HCT116 (cell line): ENCODE measurements at regions not wholly inside any gene's neighbourhood (a gene's known extent, or its start where the extent isn't known, plus 50 kb on each side); places are given as distances from the start of the nearest gene placed in this dataset.

Experiments
- ATAC-seq: fragments of 200-7000 bp; cut with Tn5 transposase; 2 replicates; pipeline ENCODE4 v1.9.1; 2020; ENCODE audit warnings: mild to moderate bottlenecking, moderate library complexity
- BruUV-seq: library from RNA; stranded (reverse); fragments of 400-500 nt; replicated peaks from 2 replicates; lab custom pipeline; 2021; lab: Mats Ljungman, UMichigan
- CTCF ChIA-PET: fragments of 300-600 bp; sonication (Branson Sonifier 250); formaldehyde crosslinking; loops from one replicate; lab custom pipeline; 2021; ENCODE audit warnings: antibody characterized with exemption; lab: Charles Lee
- POLR2A ChIA-PET: fragments of 300-600, 350-600 bp; sonication (Branson Sonifier 250); formaldehyde crosslinking; loops from one replicate; lab custom pipeline; 2021; ENCODE audit warnings: antibody characterized with exemption; lab: Charles Lee
- RAD21 ChIA-PET, 2 experiments: fragments of 300-600 bp; sonication (Branson Sonifier 250); formaldehyde crosslinking; loops; one replicate each; lab custom pipeline; 2023; ENCODE audit warnings: low total read pairs in 2 of 2; ENCODE audit not compliant: uncharacterized antibody in 2 of 2, unreplicated experiment in 2 of 2, low non-redundant PET in 1 of 2; lab: Charles Lee
- DNase-seq: peaks from one replicate; pipeline ENCODE4 v3.0.0-alpha.2; 2010; ENCODE audit warnings: low read depth, low spot score
- H2AFZ ChIP-seq: fragments of 200-600 bp; shearing (Covaris generic), sonication (generic); 2 replicates; pipeline ENCODE4 v1.6.1; 2017; ENCODE audit warnings: low read depth, mixed run types, mixed read lengths, antibody characterized with exemption, low read length; ENCODE audit not compliant: poor library complexity, severe bottlenecking
- H3K27ac ChIP-seq: 2 replicates; pipeline ENCODE4 v1.5.1; 2012; ENCODE audit warnings: low read depth, low read length
- H3K27me3 ChIP-seq: fragments of 200-600 bp; sonication (generic); 2 replicates; pipeline ENCODE4 v1.6.1; 2016; ENCODE audit warnings: mixed run types, low read length, mixed read lengths; ENCODE audit not compliant: insufficient read depth
- H3K36me3 ChIP-seq, 2 experiments: fragments of 200-500 bp in 1 of 2; fragments of 200-600 bp in 1 of 2; sonication (Bioruptor generic) in 1 of 2; sonication (generic) in 1 of 2; 2 replicates each; pipeline versions ENCODE4 v1.5.1 to v1.6.1; 2014 to 2016; ENCODE audit warnings: low read length in 2 of 2, inconsistent platforms in 1 of 2, mixed read lengths in 1 of 2, mixed run types in 1 of 2; ENCODE audit not compliant: insufficient read depth in 2 of 2, control insufficient read depth in 1 of 2
- H3K4me1 ChIP-seq, 2 experiments: fragments of 200-600 bp in 1 of 2; sonication (generic) in 1 of 2; 2 replicates each; pipeline versions ENCODE4 v1.5.1 to v1.6.1; 2012 to 2017; ENCODE audit warnings: low read length in 2 of 2, inconsistent platforms in 1 of 2, mild to moderate bottlenecking in 1 of 2, mixed read lengths in 1 of 2, mixed run types in 1 of 2, moderate library complexity in 1 of 2; ENCODE audit not compliant: insufficient read depth in 2 of 2, control insufficient read depth in 1 of 2
- H3K4me2 ChIP-seq: fragments of 200-600 bp; sonication (generic); 2 replicates; pipeline ENCODE4 v1.6.1; 2017; ENCODE audit warnings: mixed run types, low read length, mixed read lengths
- H3K4me3 ChIP-seq, 2 experiments: fragments of 200-600 bp in 1 of 2; sonication (generic) in 1 of 2; replicated peaks in 1 of 2; 2 replicates each; pipeline ENCODE4 v1.5.1; 2011 to 2016; ENCODE audit warnings: low read length in 2 of 2, control low read depth in 1 of 2, low read depth in 1 of 2, mild to moderate bottlenecking in 1 of 2, mixed read lengths in 1 of 2, mixed run types in 1 of 2
- H3K79me2 ChIP-seq: fragments of 200-600 bp; sonication (generic); 2 replicates; pipeline ENCODE4 v1.6.1; 2017; ENCODE audit warnings: mild to moderate bottlenecking, mixed run types, low read length, moderate library complexity, mixed read lengths; ENCODE audit not compliant: insufficient read depth
- H3K9ac ChIP-seq: fragments of 200-600 bp; sonication (generic); 2 replicates; pipeline ENCODE4 v1.6.1; 2016; ENCODE audit warnings: low read length, mixed read lengths
- H3K9me2 ChIP-seq: fragments of 200-600 bp; sonication (generic), shearing (Covaris generic); 2 replicates; pipeline ENCODE4 v1.6.1; 2017; ENCODE audit warnings: mixed run types, mild to moderate bottlenecking, moderate library complexity; ENCODE audit not compliant: insufficient read depth
- H3K9me3 ChIP-seq, 2 experiments: fragments of 200-500 bp in 1 of 2; fragments of 200-600 bp in 1 of 2; sonication (Bioruptor generic) in 1 of 2; sonication (generic) in 1 of 2; 2 replicates each; pipeline ENCODE4 v1.6.1; 2014 to 2017; ENCODE audit warnings: low read length in 2 of 2, mixed read lengths in 2 of 2, inconsistent platforms in 1 of 2, low read depth in 1 of 2, mild to moderate bottlenecking in 1 of 2, mixed run types in 1 of 2, moderate library complexity in 1 of 2; ENCODE audit not compliant: control insufficient read depth in 1 of 2, insufficient read depth in 1 of 2
- H4K20me1 ChIP-seq: fragments of 200-600 bp; sonication (generic), shearing (Covaris generic); 2 replicates; pipeline ENCODE4 v1.6.1; 2017; ENCODE audit warnings: mixed run types, mild to moderate bottlenecking, moderate library complexity; ENCODE audit not compliant: insufficient read depth
- CEBPB ChIP-seq: IDR thresholded peaks from 2 replicates; pipeline ENCODE4 v1.6.1; 2012; ENCODE audit warnings: low read depth
- EGR1 ChIP-seq: IDR thresholded peaks from 2 replicates; pipeline ENCODE4 v1.6.1; 2012; ENCODE audit warnings: low read depth
- ELF1 ChIP-seq: IDR thresholded peaks from 2 replicates; pipeline ENCODE4 v1.6.1; 2012; ENCODE audit warnings: low read depth, borderline replicate concordance
- EZH2 ChIP-seq: fragments of 200-600 bp; sonication (generic); IDR thresholded peaks from 2 replicates; pipeline ENCODE4 v1.6.1; 2017; ENCODE audit warnings: antibody characterized with exemption, mixed run types
- EZH2phosphoT487 ChIP-seq: fragments of 200-600 bp; IDR thresholded peaks from 2 replicates; pipeline ENCODE4 v1.6.1; 2018; ENCODE audit warnings: antibody characterized with exemption, borderline replicate concordance
- JUND ChIP-seq: IDR thresholded peaks from 2 replicates; pipeline ENCODE4 v1.6.1; 2012
- POLR2A ChIP-seq: IDR thresholded peaks from 2 replicates; pipeline ENCODE4 v1.7.0; 2011; ENCODE audit warnings: borderline replicate concordance; ENCODE audit not compliant: insufficient read depth, insufficient read length; ENCODE audit errors: extremely low read depth
- RAD21 ChIP-seq: IDR thresholded peaks from 2 replicates; pipeline ENCODE4 v1.6.1; 2012; ENCODE audit warnings: low read depth, mild to moderate bottlenecking
- SRF ChIP-seq: IDR thresholded peaks from 2 replicates; pipeline ENCODE4 v1.6.1; 2012; ENCODE audit warnings: low read depth
- YY1 ChIP-seq: IDR thresholded peaks from 2 replicates; pipeline ENCODE4 v1.6.1; 2011; ENCODE audit warnings: low read length, low read depth, moderate library complexity, mild to moderate bottlenecking; ENCODE audit not compliant: insufficient replicate concordance; ENCODE audit errors: extremely low read depth
- ZFX ChIP-seq: fragments of 450-650 bp; IDR thresholded peaks from 2 replicates; pipeline ENCODE4 v1.6.1; 2017
- intact Hi-C: fragments of 100-400 bp; cut with micrococcal nuclease; formaldehyde crosslinking; loops from 2 replicates; pipeline ENCODE4 v1.10.0; 2022
- TF ChIP-seq, protein P1 (sequence below): IDR thresholded peaks from 2 replicates; pipeline ENCODE4 v1.6.1; 2011; ENCODE audit warnings: mild to moderate bottlenecking, low read length, moderate library complexity; ENCODE audit not compliant: insufficient replicate concordance; ENCODE audit errors: extremely low read depth
- TF ChIP-seq, protein P2 (sequence below), 3 experiments: fragments of 200-600 bp in 1 of 3; sonication (generic) in 1 of 3; IDR thresholded peaks in 2 of 3; conservative IDR thresholded peaks in 1 of 3; 2 replicates each; pipeline ENCODE4 v1.5.1; 2012 to 2017; ENCODE audit warnings: low read depth in 2 of 3, low read length in 2 of 3, antibody characterized with exemption in 1 of 3, borderline replicate concordance in 1 of 3, control low read depth in 1 of 3, mild to moderate bottlenecking in 1 of 3, mixed read lengths in 1 of 3, mixed run types in 1 of 3, moderate library complexity in 1 of 3; ENCODE audit not compliant: insufficient read depth in 1 of 3
- TF ChIP-seq, protein P3 (sequence below): IDR thresholded peaks from 2 replicates; pipeline ENCODE4 v1.6.1; 2012; ENCODE audit warnings: low read depth

DNA sequence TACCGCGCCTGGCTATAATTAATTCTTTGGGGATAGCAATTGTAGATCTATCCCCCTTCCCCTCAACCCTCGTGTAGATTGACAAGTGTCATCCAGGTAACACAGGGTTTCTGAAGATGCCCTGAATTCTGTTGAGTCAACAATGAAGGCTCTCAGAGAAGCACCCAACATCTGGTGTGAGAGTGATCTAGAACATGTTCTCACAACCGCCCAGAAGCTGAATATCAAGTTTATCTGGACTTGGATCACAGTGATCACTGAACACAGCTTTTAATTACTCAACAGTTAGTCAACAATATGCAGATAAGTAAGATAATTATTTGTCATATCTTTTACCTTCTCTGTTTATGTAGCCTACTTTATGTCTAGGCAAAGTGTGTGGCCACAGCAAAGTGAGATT, 204.2 kb upstream of the RGMB start:
- Histone ChIP-seq H3K4me2 (no peak overlapping the region), H3K27ac (no peak overlapping the region), H3K79me2 (no peaks in the 10 kb centered on the region), H3K36me3 (no peaks in the 10 kb centered on the region), H3K27me3 (no peaks in the 10 kb centered on the region), H3K4me1 (no peaks in the 10 kb centered on the region), H2AFZ (no peak overlapping the region), H3K9me3 (no peaks in the 10 kb centered on the region), H3K4me3 (no peak overlapping the region), H3K9ac (no peak overlapping the region)
- ATAC-seq, result no peak
- RAD21 ChIA-PET, result no interaction called here
- DNase-seq, result no peak
- CTCF ChIA-PET, result no interaction called here
- POLR2A ChIA-PET, result no interaction called here
- no TSS peak for BruUV-seq
- intact Hi-C loops, result no loop called here
- no peak for TF ChIP-seq EZH2phosphoT487
- no peak for TF ChIP-seq JUND
- no peak for TF ChIP-seq EZH2
- TF ChIP-seq ELF1, result no peak
- no peak for TF ChIP-seq SRF
- no peak for TF ChIP-seq ZFX
- TF ChIP-seq POLR2A, result no peak
- TF ChIP-seq, protein P1, sequence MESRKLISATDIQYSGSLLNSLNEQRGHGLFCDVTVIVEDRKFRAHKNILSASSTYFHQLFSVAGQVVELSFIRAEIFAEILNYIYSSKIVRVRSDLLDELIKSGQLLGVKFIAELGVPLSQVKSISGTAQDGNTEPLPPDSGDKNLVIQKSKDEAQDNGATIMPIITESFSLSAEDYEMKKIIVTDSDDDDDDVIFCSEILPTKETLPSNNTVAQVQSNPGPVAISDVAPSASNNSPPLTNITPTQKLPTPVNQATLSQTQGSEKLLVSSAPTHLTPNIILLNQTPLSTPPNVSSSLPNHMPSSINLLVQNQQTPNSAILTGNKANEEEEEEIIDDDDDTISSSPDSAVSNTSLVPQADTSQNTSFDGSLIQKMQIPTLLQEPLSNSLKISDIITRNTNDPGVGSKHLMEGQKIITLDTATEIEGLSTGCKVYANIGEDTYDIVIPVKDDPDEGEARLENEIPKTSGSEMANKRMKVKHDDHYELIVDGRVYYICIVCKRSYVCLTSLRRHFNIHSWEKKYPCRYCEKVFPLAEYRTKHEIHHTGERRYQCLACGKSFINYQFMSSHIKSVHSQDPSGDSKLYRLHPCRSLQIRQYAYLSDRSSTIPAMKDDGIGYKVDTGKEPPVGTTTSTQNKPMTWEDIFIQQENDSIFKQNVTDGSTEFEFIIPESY, result no peak
- TF ChIP-seq, protein P2, sequence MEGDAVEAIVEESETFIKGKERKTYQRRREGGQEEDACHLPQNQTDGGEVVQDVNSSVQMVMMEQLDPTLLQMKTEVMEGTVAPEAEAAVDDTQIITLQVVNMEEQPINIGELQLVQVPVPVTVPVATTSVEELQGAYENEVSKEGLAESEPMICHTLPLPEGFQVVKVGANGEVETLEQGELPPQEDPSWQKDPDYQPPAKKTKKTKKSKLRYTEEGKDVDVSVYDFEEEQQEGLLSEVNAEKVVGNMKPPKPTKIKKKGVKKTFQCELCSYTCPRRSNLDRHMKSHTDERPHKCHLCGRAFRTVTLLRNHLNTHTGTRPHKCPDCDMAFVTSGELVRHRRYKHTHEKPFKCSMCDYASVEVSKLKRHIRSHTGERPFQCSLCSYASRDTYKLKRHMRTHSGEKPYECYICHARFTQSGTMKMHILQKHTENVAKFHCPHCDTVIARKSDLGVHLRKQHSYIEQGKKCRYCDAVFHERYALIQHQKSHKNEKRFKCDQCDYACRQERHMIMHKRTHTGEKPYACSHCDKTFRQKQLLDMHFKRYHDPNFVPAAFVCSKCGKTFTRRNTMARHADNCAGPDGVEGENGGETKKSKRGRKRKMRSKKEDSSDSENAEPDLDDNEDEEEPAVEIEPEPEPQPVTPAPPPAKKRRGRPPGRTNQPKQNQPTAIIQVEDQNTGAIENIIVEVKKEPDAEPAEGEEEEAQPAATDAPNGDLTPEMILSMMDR (IDR thresholded peaks at IDR 0.05 in 2 of 3, conservative IDR thresholded peaks at IDR 0.05 in 1 of 3; ENCODE audit: borderline replicate concordance in 1 of 3, insufficient read depth in 1 of 3, low read depth in 2 of 3, low read length in 2 of 3), result no peak
- no peak for TF ChIP-seq CEBPB
- TF ChIP-seq RAD21, result no peak
- no peak for TF ChIP-seq YY1
- no peak for TF ChIP-seq EGR1
- TF ChIP-seq, protein P3, sequence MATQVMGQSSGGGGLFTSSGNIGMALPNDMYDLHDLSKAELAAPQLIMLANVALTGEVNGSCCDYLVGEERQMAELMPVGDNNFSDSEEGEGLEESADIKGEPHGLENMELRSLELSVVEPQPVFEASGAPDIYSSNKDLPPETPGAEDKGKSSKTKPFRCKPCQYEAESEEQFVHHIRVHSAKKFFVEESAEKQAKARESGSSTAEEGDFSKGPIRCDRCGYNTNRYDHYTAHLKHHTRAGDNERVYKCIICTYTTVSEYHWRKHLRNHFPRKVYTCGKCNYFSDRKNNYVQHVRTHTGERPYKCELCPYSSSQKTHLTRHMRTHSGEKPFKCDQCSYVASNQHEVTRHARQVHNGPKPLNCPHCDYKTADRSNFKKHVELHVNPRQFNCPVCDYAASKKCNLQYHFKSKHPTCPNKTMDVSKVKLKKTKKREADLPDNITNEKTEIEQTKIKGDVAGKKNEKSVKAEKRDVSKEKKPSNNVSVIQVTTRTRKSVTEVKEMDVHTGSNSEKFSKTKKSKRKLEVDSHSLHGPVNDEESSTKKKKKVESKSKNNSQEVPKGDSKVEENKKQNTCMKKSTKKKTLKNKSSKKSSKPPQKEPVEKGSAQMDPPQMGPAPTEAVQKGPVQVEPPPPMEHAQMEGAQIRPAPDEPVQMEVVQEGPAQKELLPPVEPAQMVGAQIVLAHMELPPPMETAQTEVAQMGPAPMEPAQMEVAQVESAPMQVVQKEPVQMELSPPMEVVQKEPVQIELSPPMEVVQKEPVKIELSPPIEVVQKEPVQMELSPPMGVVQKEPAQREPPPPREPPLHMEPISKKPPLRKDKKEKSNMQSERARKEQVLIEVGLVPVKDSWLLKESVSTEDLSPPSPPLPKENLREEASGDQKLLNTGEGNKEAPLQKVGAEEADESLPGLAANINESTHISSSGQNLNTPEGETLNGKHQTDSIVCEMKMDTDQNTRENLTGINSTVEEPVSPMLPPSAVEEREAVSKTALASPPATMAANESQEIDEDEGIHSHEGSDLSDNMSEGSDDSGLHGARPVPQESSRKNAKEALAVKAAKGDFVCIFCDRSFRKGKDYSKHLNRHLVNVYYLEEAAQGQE, result no peak
- TF ChIP-seq, all 23 proteins: peak for 0
- H4K20me1 ChIP-seq, result no peaks in the 10 kb centered on the region
- H3K9me2 ChIP-seq, result no peaks in the 10 kb centered on the region
